Caco-2 (cell line): ENCODE measurements at regions not wholly inside any gene's neighbourhood (a gene's known extent, or its start where the extent isn't known, plus 50 kb on each side); places are given as distances from the start of the nearest gene placed in this dataset.

Experiments used
- BruUV-seq: library from RNA; stranded (reverse); fragments of 400-500 nt; replicated peaks from 2 replicates; lab custom pipeline; 2021; lab: Mats Ljungman, UMichigan
- CTCF ChIA-PET: fragments of 300-600 bp; sonication (Branson Sonifier 250); formaldehyde crosslinking; loops from one replicate; lab custom pipeline; 2022; ENCODE audit warnings: antibody characterized with exemption; lab: Charles Lee
- POLR2A ChIA-PET: fragments of 300-600 bp; sonication (Branson Sonifier 250); formaldehyde crosslinking; loops from one replicate; lab custom pipeline; 2022; ENCODE audit warnings: antibody characterized with exemption; lab: Charles Lee
- DNase-seq, 2 experiments: peaks; one replicate each; pipeline versions ENCODE4 v3.0.0 to v3.0.0-alpha.2; 2020 to 2022
- H3K27me3 ChIP-seq: replicated peaks from 2 replicates; pipeline ENCODE4 v1.6.0; 2011; ENCODE audit warnings: low read length; ENCODE audit not compliant: control insufficient read depth, insufficient read depth
- H3K36me3 ChIP-seq: 2 replicates; pipeline ENCODE4 v1.5.1; 2011; ENCODE audit warnings: low read length; ENCODE audit not compliant: control insufficient read depth, insufficient read depth
- H3K4me1 ChIP-seq: fragments of 250-450 bp; sonication (Bioruptor Pico); 2 replicates; pipeline ENCODE4 v1.5.1; 2020; ENCODE audit warnings: mild to moderate bottlenecking
- H3K4me3 ChIP-seq: 2 replicates; pipeline ENCODE4 v1.5.1; 2011; ENCODE audit warnings: low read depth, mild to moderate bottlenecking, control low read depth, low read length
- H3K9me3 ChIP-seq: fragments of 250-450 bp; sonication (Bioruptor Pico); 2 replicates; pipeline ENCODE4 v1.5.1; 2020; ENCODE audit warnings: mild to moderate bottlenecking, moderate library complexity
- H3K27ac Mint-ChIP-seq: one replicate; pipeline ENCODE4 v1.8.0; 2022; ENCODE audit warnings: mixed read lengths; ENCODE audit not compliant: unreplicated experiment
- H3K27me3 Mint-ChIP-seq: one replicate; pipeline ENCODE4 v1.8.0; 2022; ENCODE audit warnings: mixed read lengths; ENCODE audit not compliant: insufficient read depth, unreplicated experiment
- H3K36me3 Mint-ChIP-seq: one replicate; pipeline ENCODE4 v1.8.0; 2022; ENCODE audit warnings: mild to moderate bottlenecking, mixed read lengths; ENCODE audit not compliant: insufficient read depth, unreplicated experiment
- H3K4me1 Mint-ChIP-seq: one replicate; pipeline ENCODE4 v1.8.0; 2022; ENCODE audit warnings: low read depth, mixed read lengths; ENCODE audit not compliant: unreplicated experiment
- H3K4me3 Mint-ChIP-seq: one replicate; pipeline ENCODE4 v1.8.0; 2022; ENCODE audit warnings: mild to moderate bottlenecking, moderate library complexity, mixed read lengths; ENCODE audit not compliant: unreplicated experiment
- H3K9me3 Mint-ChIP-seq: one replicate; pipeline ENCODE4 v1.8.0; 2022; ENCODE audit warnings: mixed read lengths; ENCODE audit not compliant: unreplicated experiment
- CTCF ChIP-seq, 2 experiments: fragments of 200-600 bp in 1 of 2; IDR thresholded peaks; 1 replicate in 1 of 2; 2 replicates in 1 of 2; pipeline versions ENCODE4 v1.5.1 to v1.8.0; 2011 to 2022; ENCODE audit warnings: antibody characterized with exemption in 1 of 2, control low read depth in 1 of 2, inconsistent platforms in 1 of 2, low read depth in 1 of 2, low read length in 1 of 2, mild to moderate bottlenecking in 1 of 2, moderate library complexity in 1 of 2; ENCODE audit not compliant: insufficient read depth in 1 of 2, severe bottlenecking in 1 of 2, unreplicated experiment in 1 of 2
- intact Hi-C: fragments of 100-400 bp; cut with micrococcal nuclease; formaldehyde crosslinking; loops from one replicate; pipeline ENCODE4 v1.10.0; 2022; ENCODE audit not compliant: unreplicated experiment

GRCh38 chr18:75777630-75778029 is 350.1 kb upstream of the SMIM21 start:
- ChIA-PET CTCF (no interaction called here), POLR2A (no interaction called here)
- Histone ChIP-seq H3K36me3 (no peaks in the 10 kb centered on the region), H3K9me3 (no peaks in the 10 kb centered on the region), H3K4me3 (no peak overlapping the region), H3K4me1 (no peaks in the 10 kb centered on the region), H3K27me3 (no peaks in the 10 kb centered on the region)
- no peak overlapping the region for H3K4me3 Mint-ChIP-seq
- no peak for DNase-seq
- no TSS peak for BruUV-seq
- H3K4me1 Mint-ChIP-seq = no peaks in the 10 kb centered on the region
- intact Hi-C loops = no loop called here
- no peak for TF ChIP-seq CTCF (IDR thresholded peaks at IDR 0.05; ENCODE audit: insufficient read depth in 1 of 2, low read depth in 1 of 2, low read length in 1 of 2, severe bottlenecking in 1 of 2, unreplicated experiment in 1 of 2)
- H3K9me3 Mint-ChIP-seq = no peaks in the 10 kb centered on the region
- no peaks in the 10 kb centered on the region for H3K36me3 Mint-ChIP-seq
- peaks cover 12% of the 10 kb centered on the region for H3K27me3 Mint-ChIP-seq
- no peak overlapping the region for H3K27ac Mint-ChIP-seq

GRCh38 chr18:75775121-75775520 is 347.6 kb upstream of the SMIM21 start:
- no peak overlapping the region for H3K4me3 ChIP-seq
- no peak overlapping the region for H3K4me3 Mint-ChIP-seq
- H3K36me3 ChIP-seq = no peaks in the 10 kb centered on the region
- no peaks in the 10 kb centered on the region for H3K9me3 ChIP-seq
- BruUV-seq = no TSS peak
- H3K27ac Mint-ChIP-seq = no peak overlapping the region
- TF ChIP-seq CTCF (IDR thresholded peaks at IDR 0.05; ENCODE audit: insufficient read depth in 1 of 2, low read depth in 1 of 2, low read length in 1 of 2, severe bottlenecking in 1 of 2, unreplicated experiment in 1 of 2) = no peak
- ChIA-PET CTCF (no interaction called here), POLR2A (no interaction called here)
- intact Hi-C loops = no loop called here
- H3K4me1 Mint-ChIP-seq = no peaks in the 10 kb centered on the region
- peaks cover 9% of the 10 kb centered on the region for H3K27me3 Mint-ChIP-seq
- H3K36me3 Mint-ChIP-seq = no peaks in the 10 kb centered on the region
- DNase-seq = no peak
- no peaks in the 10 kb centered on the region for H3K4me1 ChIP-seq
- no peaks in the 10 kb centered on the region for H3K27me3 ChIP-seq
- no peaks in the 10 kb centered on the region for H3K9me3 Mint-ChIP-seq

GRCh38 chr18:75773618-75774017 is 346.1 kb upstream of the SMIM21 start:
- Mint-ChIP-seq H3K4me3 (no peak overlapping the region), H3K4me1 (no peaks in the 10 kb centered on the region), H3K27me3 (peaks cover 6% of the 10 kb centered on the region), H3K27ac (no peak overlapping the region), H3K36me3 (no peaks in the 10 kb centered on the region), H3K9me3 (no peaks in the 10 kb centered on the region)
- BruUV-seq = no TSS peak
- H3K27me3 ChIP-seq = no peaks in the 10 kb centered on the region
- no peaks in the 10 kb centered on the region for H3K4me1 ChIP-seq
- no peaks in the 10 kb centered on the region for H3K9me3 ChIP-seq
- CTCF ChIA-PET = no interaction called here
- no peak for DNase-seq
- TF ChIP-seq CTCF (IDR thresholded peaks at IDR 0.05; ENCODE audit: insufficient read depth in 1 of 2, low read depth in 1 of 2, low read length in 1 of 2, severe bottlenecking in 1 of 2, unreplicated experiment in 1 of 2) = no peak
- intact Hi-C loops = no loop called here
- POLR2A ChIA-PET = no interaction called here
- H3K36me3 ChIP-seq = no peaks in the 10 kb centered on the region
- H3K4me3 ChIP-seq = no peak overlapping the region
